Suprapubic skin (tissue), 4 donors: ENCODE measurements at regions not wholly inside any gene's neighbourhood (a gene's known extent, or its start where the extent isn't known, plus 50 kb on each side); places are given as distances from the start of the nearest gene placed in this dataset.

Experiments
- CTCF ChIP-seq, 2 donors: fragments of 200-600 bp in 1 of 2; fragments of 450-650 bp in 1 of 2; sonication (generic) in 1 of 2; IDR thresholded peaks; one replicate each; pipeline ENCODE4 v1.5.1; 2016 to 2019; ENCODE audit warnings: antibody characterized with exemption in 2 of 2, mild to moderate bottlenecking in 1 of 2, moderate library complexity in 1 of 2
- EP300 ChIP-seq: sonication (generic); formaldehyde crosslinking; IDR thresholded peaks from one replicate; pipeline ENCODE4 v1.6.1; 2017; ENCODE audit warnings: antibody characterized with exemption
- POLR2A ChIP-seq, 2 donors: fragments of 450-650 bp; IDR thresholded peaks; one replicate each; pipeline ENCODE4 v1.6.1; 2017; ENCODE audit warnings: antibody characterized with exemption in 2 of 2, mild to moderate bottlenecking in 2 of 2, moderate library complexity in 2 of 2
- POLR2AphosphoS5 ChIP-seq, 3 donors: sonication (generic); formaldehyde crosslinking; IDR thresholded peaks; one replicate each; pipeline ENCODE4 v1.6.1; 2017; ENCODE audit warnings: antibody characterized with exemption in 3 of 3

DNA sequence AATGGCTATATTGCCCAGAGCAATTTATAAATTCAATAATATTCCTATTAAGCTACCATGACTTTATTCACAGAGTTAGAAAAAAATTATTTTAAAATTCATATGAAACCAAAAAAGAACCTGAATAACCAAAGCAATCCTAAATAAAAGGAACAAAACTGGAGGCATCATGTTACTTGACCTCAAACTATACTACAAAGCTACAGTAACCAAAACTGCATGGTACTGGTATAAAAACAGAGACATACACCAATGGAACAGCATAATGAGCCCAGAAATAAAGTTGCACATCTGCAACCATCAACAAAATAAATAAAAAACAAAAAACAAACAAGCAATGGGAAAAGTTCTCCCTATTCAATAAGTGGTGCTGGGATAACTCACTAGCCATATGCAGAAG is 203.2 kb downstream of the RGS9 start:
- TF ChIP-seq CTCF (IDR thresholded peaks at IDR 0.05), result no peak
- no peak for TF ChIP-seq POLR2A (IDR thresholded peaks at IDR 0.05)
- no peak for TF ChIP-seq EP300
- TF ChIP-seq POLR2AphosphoS5 (IDR thresholded peaks at IDR 0.05), result no peak
